BE2C (cell line): ENCODE measurements at regions not wholly inside any gene's neighbourhood (a gene's known extent, or its start where the extent isn't known, plus 50 kb on each side); places are given as distances from the start of the nearest gene placed in this dataset.

Source experiments
- DNase-seq: peaks from one replicate; pipeline ENCODE4 v3.0.0-alpha.2; 2020
- H3K27me3 ChIP-seq: fragments of 250-450 bp; sonication (Bioruptor Pico); 2 replicates; pipeline ENCODE4 v1.5.1; 2020; ENCODE audit warnings: mild to moderate bottlenecking
- H3K36me3 ChIP-seq: fragments of 250-450 bp; sonication (Bioruptor Pico); 2 replicates; pipeline ENCODE4 v1.5.1; 2020; ENCODE audit warnings: mild to moderate bottlenecking
- H3K4me1 ChIP-seq: fragments of 250-450 bp; sonication (Bioruptor Pico); 2 replicates; pipeline ENCODE4 v1.5.1; 2020
- H3K4me3 ChIP-seq: 2 replicates; pipeline ENCODE4 v1.5.1; 2011; ENCODE audit warnings: low read depth, low read length
- H3K9me3 ChIP-seq: fragments of 250-450 bp; sonication (Bioruptor Pico); 2 replicates; pipeline ENCODE4 v1.5.1; 2020
- TF ChIP-seq, protein P1 (sequence below): IDR thresholded peaks from 2 replicates; pipeline ENCODE4 v1.5.1; 2012; ENCODE audit warnings: mild to moderate bottlenecking, low read depth, low read length

DNA sequence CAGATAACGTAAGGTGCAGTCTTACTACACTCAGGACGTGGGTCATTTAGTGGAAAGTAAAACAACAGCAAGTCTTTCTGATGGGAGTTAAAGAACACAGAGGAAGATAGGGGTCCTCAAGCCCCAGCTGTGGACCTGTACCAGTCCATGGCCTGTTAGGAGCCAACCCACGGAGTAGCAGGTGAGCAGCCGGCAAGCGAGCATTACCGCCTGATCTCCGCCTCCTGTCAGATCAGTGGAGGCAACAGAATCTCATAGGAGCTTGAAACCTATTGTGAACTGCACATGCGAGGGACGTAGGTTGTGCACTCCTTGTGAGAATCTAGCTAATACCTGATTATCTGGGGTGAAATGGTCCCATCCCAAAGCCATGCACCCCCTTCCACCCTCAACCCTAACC lies 1180.8 kb downstream of the FSTL5 start:
- Histone ChIP-seq H3K4me3 (no peak overlapping the region), H3K27me3 (no peaks in the 10 kb centered on the region), H3K9me3 (no peaks in the 10 kb centered on the region), H3K36me3 (no peaks in the 10 kb centered on the region), H3K4me1 (no peaks in the 10 kb centered on the region)
- DNase-seq: no peak
- TF ChIP-seq, protein P1, sequence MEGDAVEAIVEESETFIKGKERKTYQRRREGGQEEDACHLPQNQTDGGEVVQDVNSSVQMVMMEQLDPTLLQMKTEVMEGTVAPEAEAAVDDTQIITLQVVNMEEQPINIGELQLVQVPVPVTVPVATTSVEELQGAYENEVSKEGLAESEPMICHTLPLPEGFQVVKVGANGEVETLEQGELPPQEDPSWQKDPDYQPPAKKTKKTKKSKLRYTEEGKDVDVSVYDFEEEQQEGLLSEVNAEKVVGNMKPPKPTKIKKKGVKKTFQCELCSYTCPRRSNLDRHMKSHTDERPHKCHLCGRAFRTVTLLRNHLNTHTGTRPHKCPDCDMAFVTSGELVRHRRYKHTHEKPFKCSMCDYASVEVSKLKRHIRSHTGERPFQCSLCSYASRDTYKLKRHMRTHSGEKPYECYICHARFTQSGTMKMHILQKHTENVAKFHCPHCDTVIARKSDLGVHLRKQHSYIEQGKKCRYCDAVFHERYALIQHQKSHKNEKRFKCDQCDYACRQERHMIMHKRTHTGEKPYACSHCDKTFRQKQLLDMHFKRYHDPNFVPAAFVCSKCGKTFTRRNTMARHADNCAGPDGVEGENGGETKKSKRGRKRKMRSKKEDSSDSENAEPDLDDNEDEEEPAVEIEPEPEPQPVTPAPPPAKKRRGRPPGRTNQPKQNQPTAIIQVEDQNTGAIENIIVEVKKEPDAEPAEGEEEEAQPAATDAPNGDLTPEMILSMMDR: no peak

DNA sequence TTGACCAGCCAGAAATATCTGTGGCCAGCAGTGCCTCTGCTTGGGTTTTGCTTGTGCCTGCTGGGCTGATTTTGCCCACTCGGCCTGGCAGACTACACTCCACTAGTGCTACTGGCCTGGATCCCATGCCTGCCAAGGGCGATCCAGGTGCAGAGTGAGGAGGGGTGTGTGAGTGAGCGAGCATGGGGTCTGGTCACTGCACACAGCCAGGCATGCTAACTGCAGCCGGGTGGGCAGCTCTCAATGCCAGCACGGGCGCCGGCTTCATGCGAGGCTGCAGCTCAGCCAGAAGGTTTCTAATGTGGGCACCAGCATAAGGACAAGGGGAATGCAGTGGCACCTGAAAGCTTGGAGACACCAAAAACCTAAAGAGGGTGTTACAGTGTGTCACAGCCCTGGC lies 1161.4 kb downstream of the FSTL5 start:
- Histone ChIP-seq H3K4me1 (no peaks in the 10 kb centered on the region), H3K4me3 (no peak overlapping the region), H3K27me3 (no peaks in the 10 kb centered on the region), H3K36me3 (no peaks in the 10 kb centered on the region), H3K9me3 (no peaks in the 10 kb centered on the region)
- TF ChIP-seq, protein P1: no peak
- no peak for DNase-seq

DNA sequence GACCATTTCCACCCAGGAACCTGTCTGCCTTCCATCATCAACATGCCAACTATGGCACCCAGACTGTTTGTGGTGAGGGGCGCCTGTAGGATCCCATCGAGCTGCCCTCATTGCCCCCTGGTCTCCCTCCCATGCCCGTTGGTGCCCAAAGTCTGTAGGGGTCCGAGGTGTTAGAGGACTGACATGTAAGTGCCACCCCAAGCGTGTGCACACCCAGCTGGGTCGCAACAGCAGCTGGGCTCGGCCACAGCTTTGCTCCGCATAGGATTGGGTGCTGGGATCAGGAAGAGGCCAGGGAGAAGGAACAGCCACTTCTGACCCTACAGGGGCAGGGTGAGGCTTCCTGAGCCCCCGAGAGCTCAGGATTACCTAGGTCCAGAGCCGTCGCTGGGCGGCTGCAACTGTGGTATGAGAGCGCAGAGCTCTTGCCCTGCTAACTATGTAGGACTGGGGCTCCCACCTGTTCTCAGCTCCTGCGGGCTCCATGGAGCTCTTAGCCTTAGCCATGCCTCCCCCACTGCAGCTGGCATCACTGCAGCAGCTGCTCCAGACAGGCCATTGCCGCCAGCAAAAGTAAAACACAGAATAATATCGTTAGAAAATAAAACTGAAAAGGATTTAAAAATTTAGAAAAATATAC lies 1160.3 kb downstream of the FSTL5 start:
- no peak overlapping the region for H3K4me3 ChIP-seq
- H3K9me3 ChIP-seq: no peaks in the 10 kb centered on the region
- H3K36me3 ChIP-seq: no peaks in the 10 kb centered on the region
- no peak for DNase-seq
- TF ChIP-seq, protein P1: no peak
- H3K4me1 ChIP-seq: no peaks in the 10 kb centered on the region
- H3K27me3 ChIP-seq: no peaks in the 10 kb centered on the region

DNA sequence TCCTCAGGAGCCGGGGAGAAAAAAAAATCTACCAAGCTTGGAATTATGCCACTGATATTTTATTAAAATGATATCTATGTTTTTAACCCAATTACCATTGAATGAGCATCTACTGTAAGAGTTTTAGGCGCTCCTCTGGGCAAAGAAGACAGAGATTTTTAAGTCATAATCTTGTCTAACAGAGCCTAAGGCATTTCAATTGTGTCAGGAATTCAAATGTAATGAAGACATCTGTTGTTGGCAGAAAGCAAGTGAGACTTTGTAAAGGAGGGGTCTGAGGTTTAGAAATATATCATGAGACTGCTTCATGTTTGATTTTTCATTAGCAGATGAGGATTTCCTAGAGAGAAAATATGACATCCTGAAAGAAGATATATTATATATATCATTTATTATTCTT lies 1158.1 kb downstream of the FSTL5 start:
- no peaks in the 10 kb centered on the region for H3K27me3 ChIP-seq
- H3K36me3 ChIP-seq: no peaks in the 10 kb centered on the region
- peaks cover 3% of the 10 kb centered on the region; the same call in 1 of the 2 replicates for H3K4me1 ChIP-seq
- no peak overlapping the region for H3K4me3 ChIP-seq
- no peaks in the 10 kb centered on the region for H3K9me3 ChIP-seq
- TF ChIP-seq, protein P1: no peak
- no peak for DNase-seq

DNA sequence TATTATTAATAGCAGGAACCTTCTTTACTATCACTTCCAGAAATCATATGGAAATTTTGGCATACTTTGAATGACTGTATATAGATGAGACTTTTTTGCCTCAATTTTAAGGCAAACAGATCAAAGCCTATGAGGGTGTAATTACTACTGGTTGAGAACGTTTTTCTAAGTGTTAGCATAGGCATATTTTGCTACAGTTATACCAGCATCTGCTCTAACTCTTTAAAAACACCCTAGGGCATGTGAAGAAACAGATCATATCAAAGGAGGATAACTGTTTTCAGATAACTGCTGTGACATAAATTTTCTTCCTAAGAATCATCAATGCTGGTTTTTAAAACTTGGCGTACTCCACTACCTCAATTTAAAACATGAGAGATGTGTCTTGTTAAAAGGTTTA lies 1155.3 kb downstream of the FSTL5 start:
- TF ChIP-seq, protein P1: no peak
- no peak overlapping the region for H3K4me3 ChIP-seq
- H3K36me3 ChIP-seq: no peaks in the 10 kb centered on the region
- no peaks in the 10 kb centered on the region for H3K9me3 ChIP-seq
- H3K27me3 ChIP-seq: no peaks in the 10 kb centered on the region
- peaks cover 3% of the 10 kb centered on the region; the same call in 1 of the 2 replicates for H3K4me1 ChIP-seq
- no peak for DNase-seq

DNA sequence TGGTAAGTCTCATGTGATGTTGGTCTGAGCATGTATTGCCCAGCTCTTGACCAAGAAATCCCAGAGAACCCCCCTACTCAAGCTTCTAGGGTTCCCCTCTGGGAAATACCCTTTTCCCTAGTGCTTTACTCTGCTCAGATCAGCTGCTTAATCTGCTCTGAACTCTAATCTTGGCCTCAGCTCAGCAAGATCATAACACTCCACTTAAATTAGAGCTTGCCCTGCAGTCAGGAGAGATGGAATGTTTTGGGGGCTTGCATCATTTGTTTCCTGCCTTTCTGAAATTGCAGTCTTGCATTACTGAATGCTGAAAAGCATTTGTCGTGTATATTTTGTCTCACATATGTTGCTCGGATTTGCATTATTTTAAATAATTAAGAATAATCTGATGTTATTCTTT lies 1153.6 kb downstream of the FSTL5 start:
- TF ChIP-seq, protein P1: no peak
- Histone ChIP-seq H3K27me3 (no peaks in the 10 kb centered on the region), H3K4me3 (no peak overlapping the region), H3K9me3 (no peaks in the 10 kb centered on the region), H3K36me3 (no peaks in the 10 kb centered on the region), H3K4me1 (peaks cover 3% of the 10 kb centered on the region; the same call in 1 of the 2 replicates)
- no peak for DNase-seq
